Neural progenitor cell (in vitro differentiated cells): ENCODE measurements at regions not wholly inside any gene's neighbourhood (a gene's known extent, or its start where the extent isn't known, plus 50 kb on each side); places are given as distances from the start of the nearest gene placed in this dataset.

Experiments
- DNase-seq: peaks from one replicate; pipeline ENCODE4 v3.0.0-alpha.2; 2016; ENCODE audit warnings: low spot score
- H2AFZ ChIP-seq: fragments of 200-600 bp; sonication (generic); replicated peaks from 2 replicates; pipeline ENCODE4 v1.6.1; 2016; ENCODE audit warnings: antibody characterized with exemption
- H3F3A ChIP-seq: fragments of 200-600 bp; sonication (generic); 2 replicates; pipeline ENCODE4 v1.6.1; 2016; ENCODE audit warnings: antibody characterized with exemption, low read depth
- H3K27ac ChIP-seq: fragments of 200-600 bp; sonication (generic); 2 replicates; pipeline ENCODE4 v1.5.1; 2016; ENCODE audit warnings: mild to moderate bottlenecking
- H3K27me3 ChIP-seq: fragments of 200-600 bp; sonication (generic); 2 replicates; pipeline ENCODE4 v1.6.1; 2016; ENCODE audit warnings: mild to moderate bottlenecking, moderate library complexity
- H3K36me3 ChIP-seq: fragments of 200-600 bp; sonication (generic); 2 replicates; pipeline ENCODE4 v1.5.1; 2016
- H3K4me1 ChIP-seq: fragments of 200-600 bp; sonication (generic); 2 replicates; pipeline ENCODE4 v1.6.1; 2016; ENCODE audit warnings: mixed run types
- H3K4me2 ChIP-seq: fragments of 200-600 bp; sonication (generic); 2 replicates; pipeline ENCODE4 v1.6.1; 2016
- H3K4me3 ChIP-seq: fragments of 200-600 bp; sonication (generic); 2 replicates; pipeline ENCODE4 v1.5.1; 2016
- H3K79me2 ChIP-seq: fragments of 200-600 bp; sonication (generic); 2 replicates; pipeline ENCODE4 v1.6.1; 2016; ENCODE audit warnings: low read depth
- H3K9ac ChIP-seq: fragments of 200-600 bp; sonication (generic); 2 replicates; pipeline ENCODE4 v1.6.1; 2016
- H3K9me3 ChIP-seq: fragments of 200-600 bp; sonication (generic); 2 replicates; pipeline ENCODE4 v1.5.1; 2016; ENCODE audit warnings: low read depth
- H4K20me1 ChIP-seq: fragments of 200-600 bp; sonication (generic); 2 replicates; pipeline ENCODE4 v1.6.1; 2016; ENCODE audit warnings: low read depth
- H3K27ac Mint-ChIP-seq: 3 replicates; pipeline ENCODE4 v1.8.0; 2021; ENCODE audit warnings: mixed read lengths
- H3K27me3 Mint-ChIP-seq: 2 replicates; pipeline ENCODE4 v1.8.0; 2022; ENCODE audit warnings: low read depth, mild to moderate bottlenecking, inconsistent platforms, moderate library complexity, mixed read lengths; ENCODE audit not compliant: insufficient read depth
- H3K36me3 Mint-ChIP-seq: 3 replicates; pipeline ENCODE4 v1.8.0; 2021; ENCODE audit warnings: mixed read lengths
- H3K4me1 Mint-ChIP-seq: 3 replicates; pipeline ENCODE4 v1.8.0; 2021; ENCODE audit warnings: mixed read lengths
- H3K4me3 Mint-ChIP-seq: 3 replicates; pipeline ENCODE4 v1.8.0; 2021; ENCODE audit warnings: mild to moderate bottlenecking, moderate library complexity, mixed read lengths
- H3K9me3 Mint-ChIP-seq: 3 replicates; pipeline ENCODE4 v1.8.0; 2020; ENCODE audit warnings: mixed read lengths
- CTCF ChIP-seq: fragments of 200-600 bp; sonication (generic); IDR thresholded peaks from 2 replicates; pipeline ENCODE4 v1.5.1; 2017; ENCODE audit warnings: antibody characterized with exemption, mild to moderate bottlenecking
- EZH2 ChIP-seq: fragments of 200-600 bp; sonication (generic); IDR thresholded peaks from 2 replicates; pipeline ENCODE4 v1.6.1; 2017; ENCODE audit warnings: antibody characterized with exemption, mild to moderate bottlenecking, moderate library complexity
- EZH2phosphoT487 ChIP-seq: fragments of 200-600 bp; sonication (generic); IDR thresholded peaks from 2 replicates; pipeline ENCODE4 v1.6.1; 2017; ENCODE audit warnings: antibody characterized with exemption

- no peak for DNase-seq
- peaks cover 4% of the 10 kb centered on the region for H3K4me1 Mint-ChIP-seq
- H3K27me3 Mint-ChIP-seq: peaks cover 2% of the 10 kb centered on the region
- Histone ChIP-seq H3K4me2 (no peak overlapping the region), H3K36me3 (no peaks in the 10 kb centered on the region), H3K9ac (no peak overlapping the region), H3F3A (no peaks in the 10 kb centered on the region), H4K20me1 (no peaks in the 10 kb centered on the region), H3K79me2 (no peaks in the 10 kb centered on the region), H3K27ac (no peak overlapping the region), H3K27me3 (no peaks in the 10 kb centered on the region), H3K4me1 (no peaks in the 10 kb centered on the region), H3K9me3 (no peaks in the 10 kb centered on the region), H2AFZ (no peak overlapping the region), H3K4me3 (no peak overlapping the region)
- no peak overlapping the region for H3K4me3 Mint-ChIP-seq
- H3K36me3 Mint-ChIP-seq: no peaks in the 10 kb centered on the region
- no peaks in the 10 kb centered on the region for H3K9me3 Mint-ChIP-seq
- H3K27ac Mint-ChIP-seq: no peak overlapping the region
- TF ChIP-seq EZH2 (no peak), EZH2phosphoT487 (no peak), CTCF (no peak)
Observed at GRCh38 chr16:73909529-73910035, 387.0 kb upstream of the PSMD7 start.

- peak overlapping the region; percentile 85 for H3K4me2 ChIP-seq
Observed at GRCh38 chr16:73891129-73891542, 405.5 kb upstream of the PSMD7 start.

GRCh38 chr16:73890186-73891128 lies 406.2 kb upstream of the PSMD7 start:
- Histone ChIP-seq H3K27ac (no peak overlapping the region), H3K27me3 (no peaks in the 10 kb centered on the region), H3K4me2 (peak overlapping the region; percentile 85), H4K20me1 (no peaks in the 10 kb centered on the region), H3K36me3 (no peaks in the 10 kb centered on the region), H2AFZ (peak overlapping the region; percentile 93), H3K9me3 (no peaks in the 10 kb centered on the region), H3K4me1 (peaks cover 33% of the 10 kb centered on the region), H3F3A (peaks cover 8% of the 10 kb centered on the region), H3K79me2 (no peaks in the 10 kb centered on the region), H3K9ac (no peak overlapping the region), H3K4me3 (peak overlapping the region; percentile 44)
- Mint-ChIP-seq H3K4me1 (peaks cover 71% of the 10 kb centered on the region), H3K9me3 (no peaks in the 10 kb centered on the region), H3K36me3 (no peaks in the 10 kb centered on the region), H3K27ac (no peak overlapping the region), H3K27me3 (peaks cover 5% of the 10 kb centered on the region), H3K4me3 (peak overlapping the region; percentile 83)
- TF ChIP-seq EZH2phosphoT487 (no peak), CTCF (no peak), EZH2 (no peak)
- DNase-seq: no peak

More at GRCh38 chr16:73891129-73891542, 405.5 kb upstream of the PSMD7 start:
- no peaks in the 10 kb centered on the region for H3K36me3 Mint-ChIP-seq
- Histone ChIP-seq H3K9ac (no peak overlapping the region), H3K4me1 (peaks cover 33% of the 10 kb centered on the region), H3K4me3 (peak overlapping the region; percentile 44), H2AFZ (peak overlapping the region; percentile 93), H3K27ac (no peak overlapping the region), H3F3A (peaks cover 8% of the 10 kb centered on the region), H3K36me3 (no peaks in the 10 kb centered on the region), H3K79me2 (no peaks in the 10 kb centered on the region), H3K9me3 (no peaks in the 10 kb centered on the region), H4K20me1 (no peaks in the 10 kb centered on the region), H3K27me3 (no peaks in the 10 kb centered on the region)
- no peaks in the 10 kb centered on the region for H3K9me3 Mint-ChIP-seq
- H3K27ac Mint-ChIP-seq: peak overlapping the region; percentile 76
- H3K4me1 Mint-ChIP-seq: peaks cover 67% of the 10 kb centered on the region
- peaks cover 3% of the 10 kb centered on the region for H3K27me3 Mint-ChIP-seq
- peak overlapping the region; percentile 83 for H3K4me3 Mint-ChIP-seq
- no peak for TF ChIP-seq EZH2phosphoT487
- peak; percentile 62 for DNase-seq
